RWPE2 (cell line): ENCODE measurements at regions not wholly inside any gene's neighbourhood (a gene's known extent, or its start where the extent isn't known, plus 50 kb on each side); places are given as distances from the start of the nearest gene placed in this dataset.
"Not testable (repeated sequence)": the region's sequence is repeated elsewhere in the genome, so short reads cannot be mapped to it uniquely, and the experiment has no call there.

Experiments
- ATAC-seq: fragments of 200-7000 bp; cut with Tn5 transposase; 3 replicates; pipeline ENCODE4 v1.9.1; 2021; ENCODE audit warnings: low read depth
- DNase-seq: peaks from one replicate; pipeline ENCODE4 v3.0.0-alpha.2; 2020; ENCODE audit warnings: low spot score
- H3K27ac ChIP-seq: fragments of 450-650 bp; 2 replicates; pipeline ENCODE4 v1.5.1; 2017; ENCODE audit warnings: mild to moderate bottlenecking; ENCODE audit not compliant: poor library complexity, severe bottlenecking
- H3K27me3 ChIP-seq: fragments of 250-450 bp; sonication (Bioruptor Pico); 2 replicates; pipeline ENCODE4 v1.5.1; 2021; ENCODE audit warnings: mild to moderate bottlenecking, moderate library complexity; ENCODE audit not compliant: insufficient read depth, poor library complexity, severe bottlenecking
- H3K36me3 ChIP-seq: fragments of 250-450 bp; sonication (Bioruptor Pico); 2 replicates; pipeline ENCODE4 v1.5.1; 2020; ENCODE audit warnings: low read depth, mild to moderate bottlenecking, moderate library complexity
- H3K4me1 ChIP-seq: fragments of 250-450 bp; sonication (Bioruptor Pico); 2 replicates; pipeline ENCODE4 v1.5.1; 2021; ENCODE audit warnings: mild to moderate bottlenecking, moderate library complexity; ENCODE audit not compliant: insufficient read depth, poor library complexity, severe bottlenecking
- H3K4me3 ChIP-seq: fragments of 250-450 bp; sonication (Bioruptor Pico); 2 replicates; pipeline ENCODE4 v1.5.1; 2021; ENCODE audit warnings: mild to moderate bottlenecking, moderate library complexity; ENCODE audit not compliant: severe bottlenecking
- H3K9me3 ChIP-seq: fragments of 250-450 bp; sonication (Bioruptor Pico); 2 replicates; pipeline ENCODE4 v1.5.1; 2021; ENCODE audit warnings: mild to moderate bottlenecking, moderate library complexity; ENCODE audit not compliant: severe bottlenecking
- TF ChIP-seq, protein P1 (sequence below): fragments of 450-650 bp; IDR thresholded peaks from one replicate; pipeline ENCODE4 v1.5.1; 2017; ENCODE audit warnings: mild to moderate bottlenecking, moderate library complexity; ENCODE audit not compliant: poor library complexity, severe bottlenecking

DNA sequence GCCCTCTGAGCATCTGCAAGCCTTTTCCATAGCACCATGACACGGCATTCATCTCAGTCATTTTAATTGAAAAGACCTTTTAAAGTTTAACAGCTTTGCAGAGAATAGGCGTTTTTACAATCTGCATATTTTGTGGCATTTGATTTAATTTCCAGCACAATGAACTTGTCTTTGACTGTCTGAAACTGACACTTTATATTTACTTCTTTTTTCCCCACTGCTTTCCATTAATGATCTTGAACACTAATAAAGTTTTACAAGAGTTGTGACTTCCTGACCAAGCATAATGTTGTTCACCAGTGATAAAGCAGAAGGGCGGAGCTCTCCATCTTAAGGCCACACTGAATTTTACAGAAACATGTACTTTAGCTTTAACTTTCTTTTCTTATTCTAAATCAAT, 548.7 kb downstream of the FAM181B start:
- TF ChIP-seq, protein P1, sequence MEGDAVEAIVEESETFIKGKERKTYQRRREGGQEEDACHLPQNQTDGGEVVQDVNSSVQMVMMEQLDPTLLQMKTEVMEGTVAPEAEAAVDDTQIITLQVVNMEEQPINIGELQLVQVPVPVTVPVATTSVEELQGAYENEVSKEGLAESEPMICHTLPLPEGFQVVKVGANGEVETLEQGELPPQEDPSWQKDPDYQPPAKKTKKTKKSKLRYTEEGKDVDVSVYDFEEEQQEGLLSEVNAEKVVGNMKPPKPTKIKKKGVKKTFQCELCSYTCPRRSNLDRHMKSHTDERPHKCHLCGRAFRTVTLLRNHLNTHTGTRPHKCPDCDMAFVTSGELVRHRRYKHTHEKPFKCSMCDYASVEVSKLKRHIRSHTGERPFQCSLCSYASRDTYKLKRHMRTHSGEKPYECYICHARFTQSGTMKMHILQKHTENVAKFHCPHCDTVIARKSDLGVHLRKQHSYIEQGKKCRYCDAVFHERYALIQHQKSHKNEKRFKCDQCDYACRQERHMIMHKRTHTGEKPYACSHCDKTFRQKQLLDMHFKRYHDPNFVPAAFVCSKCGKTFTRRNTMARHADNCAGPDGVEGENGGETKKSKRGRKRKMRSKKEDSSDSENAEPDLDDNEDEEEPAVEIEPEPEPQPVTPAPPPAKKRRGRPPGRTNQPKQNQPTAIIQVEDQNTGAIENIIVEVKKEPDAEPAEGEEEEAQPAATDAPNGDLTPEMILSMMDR, result no peak
- no peaks in the 10 kb centered on the region for H3K4me1 ChIP-seq
- ATAC-seq (no peak), DNase-seq (no peak)
- H3K27me3 ChIP-seq, result no peaks in the 10 kb centered on the region
- H3K4me3 ChIP-seq, result no peak overlapping the region
- H3K27ac ChIP-seq, result no peak overlapping the region
- H3K36me3 ChIP-seq, result no peaks in the 10 kb centered on the region
- H3K9me3 ChIP-seq, result no peaks in the 10 kb centered on the region

DNA sequence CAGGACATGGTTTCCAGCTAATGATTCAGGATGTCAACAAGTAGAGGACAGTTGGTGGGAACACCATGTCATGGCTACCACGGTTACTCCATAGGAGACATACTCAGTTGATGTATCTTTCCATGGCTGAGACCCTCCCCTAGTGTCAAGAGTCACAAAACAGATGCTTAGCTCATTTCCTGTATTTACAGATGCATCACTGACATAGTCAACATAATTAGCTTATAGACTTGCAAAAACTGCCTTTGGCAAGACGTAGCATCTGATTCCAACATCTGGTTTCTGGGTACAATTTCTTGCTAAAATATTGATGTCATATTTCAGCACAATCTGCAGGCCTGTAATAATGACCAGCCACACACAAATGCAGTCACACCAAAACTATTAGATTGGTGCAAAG, 550.3 kb downstream of the FAM181B start:
- TF ChIP-seq, protein P1, result no peak

DNA sequence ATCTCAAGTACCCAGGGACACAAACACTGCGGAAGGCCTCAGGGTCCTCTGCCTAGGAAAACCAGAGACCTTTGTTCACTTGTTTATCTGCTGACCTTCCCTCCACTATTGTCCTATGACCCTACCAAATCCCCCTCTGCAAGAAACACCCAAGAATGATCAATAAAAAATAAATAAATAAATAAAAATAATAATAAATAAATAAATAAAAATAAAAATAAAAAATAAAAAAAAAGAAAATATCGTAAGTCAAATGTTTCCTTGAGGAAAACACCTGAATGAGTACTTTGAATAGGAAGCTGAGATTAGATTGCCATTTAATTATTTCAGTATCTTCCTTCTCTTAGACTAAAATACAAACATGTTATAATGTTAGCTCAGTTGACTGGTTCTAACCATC, 551.0 kb downstream of the FAM181B start:
- DNase-seq, H3K27me3 ChIP-seq, H3K4me3 ChIP-seq, H3K4me1 ChIP-seq, H3K27ac ChIP-seq, H3K36me3 ChIP-seq, H3K9me3 ChIP-seq, ATAC-seq: not testable (repeated sequence)

More for the DNA sequence above, 550.3 kb downstream of the FAM181B start:
- Histone ChIP-seq H3K27me3 (no peaks in the 10 kb centered on the region), H3K4me3 (no peak overlapping the region), H3K27ac (no peak overlapping the region), H3K4me1 (no peaks in the 10 kb centered on the region), H3K36me3 (no peaks in the 10 kb centered on the region), H3K9me3 (no peaks in the 10 kb centered on the region)
- DNase-seq (no peak), ATAC-seq (no peak)

DNA sequence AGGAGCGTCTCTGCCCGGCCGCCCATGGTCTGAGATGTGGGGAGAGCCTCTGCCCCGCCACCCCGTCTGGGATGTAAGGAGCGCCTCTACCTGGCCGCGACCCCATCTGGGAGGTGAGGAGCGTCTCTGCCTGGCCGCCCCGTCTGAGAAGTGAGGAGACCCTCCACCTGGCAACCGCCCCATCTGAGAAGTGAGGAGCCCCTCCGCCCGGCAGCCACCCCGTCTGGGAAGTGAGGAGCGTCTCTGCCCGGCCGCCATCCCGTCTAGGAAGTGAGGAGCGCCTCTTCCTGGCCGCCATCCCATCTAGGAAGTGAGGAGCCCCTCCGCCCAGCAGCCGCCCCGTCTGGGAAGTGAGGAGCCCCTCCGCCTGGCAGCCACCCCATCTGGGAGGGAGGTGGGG, 551.9 kb downstream of the FAM181B start:
- not testable (repeated sequence) for H3K36me3 ChIP-seq, H3K4me3 ChIP-seq

DNA sequence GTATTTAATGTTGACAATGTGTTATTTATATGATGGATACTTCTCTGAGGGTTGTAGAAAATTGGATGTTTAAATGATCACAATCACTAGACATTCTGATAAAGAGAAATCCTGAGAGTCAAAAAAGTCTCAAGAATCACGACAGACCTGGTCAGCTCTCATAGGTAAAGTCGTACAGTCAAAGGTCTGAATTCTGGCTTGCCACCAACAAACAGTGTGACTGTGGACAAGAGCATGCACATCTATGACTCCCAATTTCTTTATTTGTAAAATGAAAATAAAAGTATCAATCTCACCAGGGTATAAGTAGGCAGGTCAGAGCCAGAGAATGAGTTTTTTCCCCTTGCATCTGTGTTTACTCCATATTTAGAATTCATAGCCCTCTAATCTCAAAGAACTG, 556.7 kb downstream of the FAM181B start:
- Histone ChIP-seq H3K4me1 (no peaks in the 10 kb centered on the region), H3K4me3 (no peak overlapping the region), H3K27ac (no peak overlapping the region), H3K36me3 (no peaks in the 10 kb centered on the region), H3K27me3 (no peaks in the 10 kb centered on the region), H3K9me3 (no peaks in the 10 kb centered on the region)
- TF ChIP-seq, protein P1, result no peak
- DNase-seq (no peak), ATAC-seq (no peak)

More for the DNA sequence above, 551.9 kb downstream of the FAM181B start:
- ATAC-seq, H3K9me3 ChIP-seq, DNase-seq, H3K27me3 ChIP-seq, H3K27ac ChIP-seq, H3K4me1 ChIP-seq: not testable (repeated sequence)

DNA sequence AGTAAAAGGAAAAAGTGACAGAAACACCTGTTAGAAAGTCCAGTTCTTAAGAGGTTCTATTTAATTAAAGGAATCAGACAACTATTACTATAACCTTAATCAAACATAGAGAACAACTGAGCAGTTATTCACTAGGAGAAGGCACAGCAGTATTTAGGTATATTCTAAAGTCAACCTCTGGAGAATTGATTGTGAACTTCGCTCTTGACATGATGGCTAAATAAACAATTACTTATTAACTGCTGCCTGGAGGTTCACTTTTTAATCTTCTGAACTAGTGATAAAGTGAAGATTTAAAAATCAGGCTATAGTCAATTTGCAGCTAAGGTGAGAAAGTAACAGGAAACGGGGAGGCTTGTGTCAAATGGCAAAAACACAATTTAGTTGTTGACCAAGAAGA, 557.3 kb downstream of the FAM181B start:
- Histone ChIP-seq H3K27me3 (no peaks in the 10 kb centered on the region), H3K36me3 (no peaks in the 10 kb centered on the region), H3K27ac (no peak overlapping the region), H3K4me3 (no peak overlapping the region), H3K4me1 (no peaks in the 10 kb centered on the region), H3K9me3 (no peaks in the 10 kb centered on the region)
- TF ChIP-seq, protein P1, result no peak
- DNase-seq (no peak), ATAC-seq (no peak)
